ENCODE measurements at regions not wholly inside any gene's neighbourhood (a gene's known extent, or its start where the extent isn't known, plus 50 kb on each side); places are given as distances from the start of the nearest gene placed in this dataset.

DNA sequence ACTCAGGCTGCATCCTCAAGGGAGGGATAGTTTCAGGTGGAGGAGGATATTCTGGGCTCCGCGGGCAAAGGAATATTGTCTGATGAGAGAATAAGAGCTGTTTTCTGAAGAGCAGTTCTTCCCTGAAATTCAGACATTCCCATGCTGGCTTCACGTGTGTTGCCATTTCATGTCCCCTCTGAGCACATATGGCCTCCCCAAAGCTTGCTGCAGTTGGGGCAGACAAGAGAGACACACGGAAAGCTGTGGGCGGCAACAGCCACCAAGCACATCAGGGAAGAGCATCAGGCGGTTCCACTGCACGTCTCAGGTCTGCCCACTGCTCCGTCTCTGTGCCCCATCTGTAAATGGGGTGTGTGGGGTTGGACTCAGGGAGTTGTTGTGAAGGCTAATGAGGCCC is 247.5 kb upstream of the TSHZ3 start:
- DNase-seq (ENCODE audit: low read depth in 2 of 3, low spot score in 1 of 3), result no peak

DNA sequence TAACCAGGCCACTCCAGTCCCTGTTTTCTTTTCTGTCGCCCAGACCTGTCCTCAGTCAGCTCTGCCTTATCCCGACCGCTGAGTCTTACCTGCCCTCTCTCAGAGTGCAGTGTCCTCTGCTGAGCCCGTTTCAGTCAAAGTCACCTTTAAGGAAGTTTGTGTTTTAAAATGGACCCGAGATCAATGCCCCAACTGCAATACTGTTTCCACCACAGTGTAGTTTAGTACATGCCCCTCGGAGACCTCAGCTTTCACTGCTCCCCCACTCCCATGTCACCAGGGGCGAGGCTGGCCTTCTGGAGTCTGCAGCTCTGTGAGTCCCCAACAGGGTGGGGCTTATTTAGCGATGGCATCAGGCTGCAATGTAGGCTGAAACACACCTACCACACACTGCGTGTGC is 248.4 kb upstream of the TSHZ3 start:
- DNase-seq (ENCODE audit: low read depth in 2 of 3, low spot score in 1 of 3), result no peak

- no peak for DNase-seq (ENCODE audit: low read depth in 2 of 3, low spot score in 1 of 3)
Observed at GRCh38 chr19:31598730-31599238, 249.5 kb upstream of the TSHZ3 start.

DNA sequence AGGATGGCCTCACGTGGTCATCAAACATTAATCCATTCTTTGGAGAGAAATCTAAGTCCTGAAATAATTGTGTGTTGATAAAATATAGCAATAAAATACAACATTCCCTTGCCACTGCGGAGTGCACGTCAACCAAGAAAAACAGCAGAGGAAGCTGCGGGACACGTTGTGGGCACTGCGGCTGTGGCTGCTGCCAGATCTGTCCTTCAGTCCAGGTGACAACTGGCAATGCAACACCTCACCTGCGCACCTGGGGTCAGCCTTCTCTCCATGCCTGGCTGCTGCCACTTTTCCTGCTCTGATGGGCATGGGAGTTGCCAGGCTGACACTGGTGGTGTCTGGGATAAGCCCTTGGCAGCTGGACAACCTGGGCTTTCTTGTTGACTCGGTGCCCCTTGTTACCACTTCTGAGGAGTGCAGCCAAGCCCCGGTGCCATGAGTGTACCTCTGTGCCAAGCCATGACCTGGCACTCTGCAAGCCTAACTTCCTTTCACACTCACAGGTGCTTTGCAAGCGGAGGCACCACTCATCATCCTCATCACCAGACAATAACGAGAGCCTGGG is 251.6 kb upstream of the TSHZ3 start:
- no peak for DNase-seq (ENCODE audit: low read depth in 2 of 3, low spot score in 1 of 3)

DNA sequence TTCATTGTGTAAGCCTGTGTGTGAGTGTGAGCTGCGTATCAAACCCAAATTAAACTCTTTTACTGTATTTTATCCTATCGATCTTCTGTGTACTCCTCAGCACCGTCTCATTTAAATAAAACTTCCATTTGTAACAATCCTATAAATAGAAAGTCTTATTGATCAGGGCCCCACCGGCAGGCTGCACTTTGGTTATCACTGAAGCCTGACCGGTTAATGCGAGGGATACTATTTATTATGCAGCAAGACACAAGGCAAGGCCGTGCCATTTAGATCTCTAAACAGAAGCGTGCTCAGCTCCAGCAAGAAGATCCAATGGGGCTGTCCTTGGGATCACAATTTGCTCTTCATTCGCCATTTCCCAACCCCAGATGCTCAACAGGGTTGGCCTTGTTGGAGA is 252.6 kb upstream of the TSHZ3 start:
- no peak for DNase-seq (ENCODE audit: low read depth in 2 of 3, low spot score in 1 of 3)

DNA sequence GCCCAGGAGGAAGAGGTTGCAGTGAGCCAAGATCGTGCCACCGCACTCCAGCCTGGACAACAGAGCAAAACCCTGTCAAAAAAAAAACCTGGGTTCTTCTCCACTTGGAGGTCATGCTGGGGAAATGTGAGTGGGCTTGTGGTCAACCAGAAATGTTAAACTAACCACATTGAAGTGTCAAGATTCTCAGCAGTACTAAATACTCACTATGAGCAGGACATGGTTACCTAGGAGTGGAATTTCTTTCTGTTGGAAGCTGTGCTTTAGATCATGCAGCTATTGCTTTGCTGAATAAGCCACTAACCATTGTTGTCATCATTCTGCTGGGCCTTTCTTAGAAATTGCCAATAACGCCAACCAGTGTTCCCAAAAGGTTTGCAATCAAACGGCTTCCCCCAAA is 253.3 kb upstream of the TSHZ3 start:
- DNase-seq (ENCODE audit: low read depth in 2 of 3, low spot score in 1 of 3), result no peak

- no peak for DNase-seq (ENCODE audit: low read depth in 2 of 3, low spot score in 1 of 3)
Observed at GRCh38 chr19:31604493-31605040, 255.3 kb upstream of the TSHZ3 start.

DNA sequence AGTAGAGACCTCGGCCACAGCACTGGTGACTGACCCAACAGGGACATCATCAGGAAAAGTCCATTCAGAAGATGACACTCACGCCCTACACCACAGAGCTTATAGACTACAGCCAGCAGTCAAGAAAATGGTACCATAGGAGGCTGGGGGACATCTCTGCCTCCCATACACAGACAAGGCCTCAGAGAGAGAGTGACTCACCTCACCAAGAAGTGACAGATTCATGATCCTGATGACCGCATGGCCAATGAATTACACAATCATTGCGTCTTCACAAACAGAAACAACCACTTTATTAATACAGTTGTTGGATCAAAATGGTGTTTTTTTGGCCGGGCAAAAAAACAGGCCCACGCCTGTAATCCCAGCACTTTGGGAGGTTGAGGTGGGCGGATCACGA is 260.8 kb upstream of the TSHZ3 start:
- DNase-seq (ENCODE audit: low read depth in 2 of 3, low spot score in 1 of 3), result no peak

- no peak for DNase-seq (ENCODE audit: low read depth in 2 of 3, low spot score in 1 of 3)
Observed at GRCh38 chr19:31611046-31611877, 262.0 kb upstream of the TSHZ3 start.

- DNase-seq (ENCODE audit: low read depth in 2 of 3, low spot score in 1 of 3), result no peak
Observed at GRCh38 chr19:31612873-31613272, 263.6 kb upstream of the TSHZ3 start.

DNA sequence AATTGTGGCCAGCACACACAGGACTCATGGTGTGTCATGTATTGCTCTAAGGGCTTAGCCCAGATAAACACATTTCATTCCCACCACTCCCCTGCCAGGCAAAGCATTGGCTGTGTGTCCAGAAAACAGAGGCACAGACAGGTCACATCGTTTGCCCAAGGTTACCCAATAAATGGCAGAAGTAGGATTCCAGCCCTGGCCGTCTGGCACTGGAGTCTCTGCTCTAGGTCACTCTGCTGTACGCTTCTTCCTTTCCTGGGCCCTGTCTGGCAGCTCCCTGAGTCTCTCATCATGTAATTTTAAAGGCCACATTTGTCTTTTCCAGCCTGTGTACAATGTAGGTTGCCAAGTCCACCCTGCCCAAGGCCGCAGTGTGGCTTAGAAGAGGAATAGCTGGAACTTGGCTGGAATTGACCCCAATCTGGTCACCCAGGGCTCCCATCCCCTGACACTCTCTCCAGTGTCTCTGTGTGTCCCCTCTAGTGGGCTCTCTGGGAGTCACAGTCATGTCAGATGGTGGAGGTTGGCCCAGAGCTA is 264.5 kb upstream of the TSHZ3 start:
- DNase-seq (ENCODE audit: low read depth in 2 of 3, low spot score in 1 of 3), result no peak

GRCh38 chr19:31616031-31616430 is 266.8 kb upstream of the TSHZ3 start:
- no peak for DNase-seq (ENCODE audit: low read depth in 2 of 3, low spot score in 1 of 3)

DNA sequence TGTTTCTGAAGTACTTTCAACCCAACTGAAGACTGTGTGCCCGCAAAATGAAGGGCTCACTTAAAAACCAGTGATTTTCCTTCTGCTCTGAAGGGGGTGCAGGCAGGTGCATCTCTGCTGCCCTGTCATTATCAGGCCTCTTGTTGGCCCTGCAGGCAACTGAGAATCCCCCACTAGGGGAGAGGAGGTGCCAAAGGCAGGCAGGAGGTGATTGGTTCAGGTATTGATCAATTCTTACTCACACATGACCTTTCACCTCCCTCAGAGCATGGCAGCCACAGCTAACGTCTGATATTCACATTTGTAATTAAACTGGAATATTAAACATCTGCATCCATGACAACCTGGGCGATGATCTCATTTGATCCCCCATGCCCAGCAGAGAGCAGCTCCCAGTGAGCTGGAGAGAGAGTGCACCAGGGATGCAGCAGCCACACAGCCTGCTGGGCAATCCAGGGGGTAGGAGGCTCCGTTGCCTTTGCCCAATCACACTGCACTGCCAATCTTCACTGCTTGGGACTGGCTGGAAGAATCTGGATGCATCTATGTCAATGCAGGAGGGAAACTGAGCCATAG is 267.9 kb upstream of the TSHZ3 start:
- no peak for DNase-seq (ENCODE audit: low read depth in 2 of 3, low spot score in 1 of 3)

GRCh38 chr19:31625056-31625455 is 275.8 kb upstream of the TSHZ3 start:
- no peak for DNase-seq (ENCODE audit: low read depth in 2 of 3, low spot score in 1 of 3)

DNA sequence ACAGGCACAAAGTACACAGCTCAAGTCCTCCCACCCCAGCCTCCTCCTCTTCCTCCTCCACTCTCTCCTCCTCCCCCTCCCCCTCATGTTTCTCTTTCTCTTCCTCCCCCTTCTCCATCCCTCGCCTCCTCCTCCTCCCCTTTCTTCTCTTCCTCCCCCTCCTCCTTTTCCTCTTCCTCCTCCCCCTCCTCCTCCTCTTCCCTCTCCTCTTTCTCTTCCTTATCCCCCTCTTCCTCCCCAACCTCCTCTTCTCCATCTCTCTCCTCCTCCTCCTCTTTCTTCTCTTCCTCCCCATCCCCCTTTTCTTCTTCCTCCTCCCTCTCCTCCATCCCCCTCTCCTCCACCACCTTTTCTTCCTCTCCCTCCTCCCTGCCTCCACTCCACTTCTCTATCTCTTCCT is 276.3 kb upstream of the TSHZ3 start:
- no peak for DNase-seq (ENCODE audit: low read depth in 2 of 3, low spot score in 1 of 3)

- no peak for DNase-seq (ENCODE audit: low read depth in 2 of 3, low spot score in 1 of 3)
Observed at GRCh38 chr19:31626941-31627340, 277.7 kb upstream of the TSHZ3 start.

DNA sequence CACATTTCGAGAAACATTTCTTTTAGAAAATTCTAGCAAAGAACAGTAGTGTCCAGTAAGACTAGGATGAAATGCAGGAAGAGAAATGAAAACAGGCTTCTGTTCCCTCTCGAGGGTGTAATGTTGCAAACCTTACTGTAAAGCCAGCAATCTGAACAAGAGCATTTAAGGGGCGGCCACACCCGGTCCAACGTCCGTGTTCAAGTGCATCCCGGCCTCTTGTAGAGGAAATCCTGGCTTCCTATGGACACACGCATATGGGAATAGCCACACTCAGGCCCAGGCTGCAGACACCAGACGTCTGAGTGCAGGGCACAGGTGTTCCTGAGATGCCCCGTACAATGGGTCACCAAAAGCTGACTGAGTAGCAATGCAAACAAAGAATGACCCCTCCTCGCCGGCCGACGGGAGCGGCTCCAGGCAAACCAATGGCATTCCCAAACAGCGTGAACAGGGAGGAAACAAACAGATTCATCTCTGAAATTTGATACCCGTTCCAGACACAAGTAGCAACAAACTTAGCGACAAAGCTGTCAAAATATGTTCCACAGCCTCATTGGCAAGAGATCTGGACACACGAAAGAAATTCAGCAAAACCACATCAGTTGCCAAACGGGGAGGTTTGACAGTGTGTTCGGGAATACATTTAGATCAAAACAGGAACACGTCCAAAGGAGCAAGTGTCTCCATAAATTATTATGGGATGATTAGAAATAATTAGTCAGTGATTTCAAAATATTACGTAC is 278.6 kb upstream of the TSHZ3 start:
- DNase-seq (ENCODE audit: low read depth in 2 of 3, low spot score in 1 of 3), result no peak

GRCh38 chr19:31629579-31630363 is 280.5 kb upstream of the TSHZ3 start:
- no peak for DNase-seq (ENCODE audit: low read depth in 2 of 3, low spot score in 1 of 3)

DNA sequence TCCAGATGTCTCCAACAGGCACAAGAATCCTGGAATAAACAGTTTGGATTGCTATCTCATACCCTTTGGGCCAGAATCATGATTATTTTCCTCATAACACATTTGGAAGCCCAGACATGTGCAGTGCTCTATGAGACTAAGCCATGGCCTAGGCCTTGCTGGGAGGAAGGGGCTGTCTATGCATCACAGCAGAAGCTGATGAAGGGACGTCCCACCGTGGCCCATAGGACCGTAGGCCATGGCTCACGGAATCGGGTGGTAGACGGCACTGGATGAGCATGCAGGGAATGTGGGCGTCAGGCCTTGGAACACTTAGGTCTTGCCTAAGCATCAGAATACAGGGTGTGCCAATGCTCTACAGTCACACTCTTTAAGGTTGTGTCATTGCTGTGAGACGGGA is 283.8 kb upstream of the TSHZ3 start:
- no peak for DNase-seq (ENCODE audit: low read depth in 2 of 3, low spot score in 1 of 3)

DNA sequence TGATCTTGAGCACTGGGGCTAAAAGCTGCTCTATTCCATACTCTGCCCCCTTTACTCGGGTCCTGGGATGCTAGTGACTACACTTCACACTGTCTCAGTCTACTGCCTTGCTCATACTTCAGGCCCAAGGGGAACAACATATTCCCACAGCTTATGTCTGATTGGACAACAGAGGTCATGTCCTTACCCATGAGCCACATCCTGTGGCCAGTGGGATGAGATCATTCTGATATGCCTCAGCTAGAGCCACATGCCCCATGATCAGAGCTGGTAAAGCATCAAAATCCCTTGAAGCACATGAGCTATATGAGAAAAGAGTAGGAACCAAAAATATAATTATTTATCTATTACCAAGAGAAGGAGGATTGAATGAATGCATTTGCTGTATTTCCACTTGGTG is 290.1 kb upstream of the TSHZ3 start:
- no peak for DNase-seq (ENCODE audit: low read depth in 2 of 3, low spot score in 1 of 3)

Data from stimulated activated CD4-positive, alpha-beta T cell treated with anti-CD3 and anti-CD28 coated beads, Interleukin-12 subunit alpha, Interleukin-12 subunit beta, amount 100 ng/mL, for 48 hours (primary cell).